ENCODE measurements at regions not wholly inside any gene's neighbourhood (a gene's known extent, or its start where the extent isn't known, plus 50 kb on each side); places are given as distances from the start of the nearest gene placed in this dataset.

GRCh38 chr9:115913696-115914095 lies 239.9 kb upstream of the PAPPA start:
- H3K4me2 ChIP-seq (ENCODE audit: low read depth, low read length, poor library complexity, severe bottlenecking) = no peak overlapping the region
- H3F3A ChIP-seq (ENCODE audit: insufficient read depth) = no peaks in the 10 kb centered on the region
- TF ChIP-seq EZH2phosphoT487 (conservative IDR thresholded peaks at IDR 0.05; ENCODE audit: low read length) (no peak), CTCF (IDR thresholded peaks at IDR 0.05; ENCODE audit: insufficient read depth, low read length, poor library complexity, severe bottlenecking) (no peak)
- no peak overlapping the region for H3K27ac ChIP-seq (ENCODE audit: low read depth, low read length)
- H3K9me2 ChIP-seq (replicated peaks; ENCODE audit: insufficient read depth, low read length) = no peaks in the 10 kb centered on the region
- no peaks in the 10 kb centered on the region for H3K27me3 ChIP-seq (ENCODE audit: low read length)
- no peaks in the 10 kb centered on the region for H3K36me3 ChIP-seq (ENCODE audit: low read length)
- H2AFZ ChIP-seq (ENCODE audit: low read depth, low read length, severe bottlenecking) = no peak overlapping the region
- no peaks in the 10 kb centered on the region for H3K79me2 ChIP-seq (ENCODE audit: insufficient read depth, low read length)
- no peak overlapping the region for H3K9ac ChIP-seq (ENCODE audit: low read length)
- no peak overlapping the region for H3K4me3 ChIP-seq (ENCODE audit: insufficient read depth, low read length, poor library complexity, severe bottlenecking)
- no peaks in the 10 kb centered on the region for H3K9me3 ChIP-seq (ENCODE audit: insufficient read depth, low read length)
- H4K20me1 ChIP-seq (ENCODE audit: low read depth, low read length) = no peaks in the 10 kb centered on the region

- Histone ChIP-seq H3K4me2 (ENCODE audit: low read depth, low read length, poor library complexity, severe bottlenecking) (no peak overlapping the region), H4K20me1 (ENCODE audit: low read depth, low read length) (no peaks in the 10 kb centered on the region), H3K9me2 (replicated peaks; ENCODE audit: insufficient read depth, low read length) (no peaks in the 10 kb centered on the region), H3K27me3 (ENCODE audit: low read length) (no peaks in the 10 kb centered on the region), H2AFZ (ENCODE audit: low read depth, low read length, severe bottlenecking) (no peak overlapping the region), H3K27ac (ENCODE audit: low read depth, low read length) (no peak overlapping the region), H3F3A (ENCODE audit: insufficient read depth) (no peaks in the 10 kb centered on the region), H3K36me3 (ENCODE audit: low read length) (no peaks in the 10 kb centered on the region), H3K9ac (ENCODE audit: low read length) (no peak overlapping the region), H3K79me2 (ENCODE audit: insufficient read depth, low read length) (no peaks in the 10 kb centered on the region), H3K4me3 (ENCODE audit: insufficient read depth, low read length, poor library complexity, severe bottlenecking) (no peak overlapping the region), H3K9me3 (ENCODE audit: insufficient read depth, low read length) (no peaks in the 10 kb centered on the region)
- TF ChIP-seq EZH2phosphoT487 (conservative IDR thresholded peaks at IDR 0.05; ENCODE audit: low read length) = no peak
- no peak for TF ChIP-seq CTCF (IDR thresholded peaks at IDR 0.05; ENCODE audit: insufficient read depth, low read length, poor library complexity, severe bottlenecking)
These were observed 239.3 kb upstream of the PAPPA start for GRCh38 chr9:115914291-115914690.

- Histone ChIP-seq H3K9ac (ENCODE audit: low read length) (no peak overlapping the region), H3K27me3 (ENCODE audit: low read length) (no peaks in the 10 kb centered on the region), H3F3A (ENCODE audit: insufficient read depth) (no peaks in the 10 kb centered on the region), H4K20me1 (ENCODE audit: low read depth, low read length) (no peaks in the 10 kb centered on the region), H3K4me2 (ENCODE audit: low read depth, low read length, poor library complexity, severe bottlenecking) (no peak overlapping the region), H3K9me3 (ENCODE audit: insufficient read depth, low read length) (no peaks in the 10 kb centered on the region), H3K79me2 (ENCODE audit: insufficient read depth, low read length) (no peaks in the 10 kb centered on the region), H3K9me2 (replicated peaks; ENCODE audit: insufficient read depth, low read length) (no peaks in the 10 kb centered on the region), H2AFZ (ENCODE audit: low read depth, low read length, severe bottlenecking) (no peak overlapping the region), H3K4me3 (ENCODE audit: insufficient read depth, low read length, poor library complexity, severe bottlenecking) (no peak overlapping the region), H3K27ac (ENCODE audit: low read depth, low read length) (no peak overlapping the region), H3K36me3 (ENCODE audit: low read length) (no peaks in the 10 kb centered on the region)
- no peak for TF ChIP-seq EZH2phosphoT487 (conservative IDR thresholded peaks at IDR 0.05; ENCODE audit: low read length)
- TF ChIP-seq CTCF (IDR thresholded peaks at IDR 0.05; ENCODE audit: insufficient read depth, low read length, poor library complexity, severe bottlenecking) = no peak
These were observed 232.3 kb upstream of the PAPPA start for GRCh38 chr9:115921301-115921700.
